GM19240 (cell line): ENCODE measurements at regions not wholly inside any gene's neighbourhood (a gene's known extent, or its start where the extent isn't known, plus 50 kb on each side); places are given as distances from the start of the nearest gene placed in this dataset.
"Not testable (repeated sequence)": the region's sequence is repeated elsewhere in the genome, so short reads cannot be mapped to it uniquely, and the experiment has no call there.

ENCODE experiments used
- DNase-seq: peaks from one replicate; pipeline ENCODE4 v3.0.0; 2011; ENCODE audit warnings: low spot score; ENCODE audit not compliant: insufficient read length

GRCh38 chr4:82192017-82192673 is 181.6 kb downstream of the HNRNPD start:
- no peak for DNase-seq

- no peak for DNase-seq
Measured at GRCh38 chr4:82181789-82182188, 192.0 kb downstream of the HNRNPD start.

GRCh38 chr4:82172186-82172585 is 201.6 kb downstream of the HNRNPD start:
- DNase-seq: no peak

- no peak for DNase-seq
Measured at GRCh38 chr4:82171531-82172155, 202.1 kb downstream of the HNRNPD start.

GRCh38 chr4:82149750-82150149 is 224.0 kb downstream of the HNRNPD start:
- DNase-seq: no peak

- no peak for DNase-seq
Measured at GRCh38 chr4:82145850-82146249, 227.9 kb downstream of the HNRNPD start.

- DNase-seq: no peak
Measured at GRCh38 chr4:82140422-82140821, 233.4 kb downstream of the HNRNPD start.

GRCh38 chr4:82139287-82139686 is 234.5 kb downstream of the HNRNPD start:
- DNase-seq: no peak

- no peak for DNase-seq
Measured at GRCh38 chr4:82138374-82138773, 235.4 kb downstream of the HNRNPD start.

GRCh38 chr4:82136161-82136801 is 237.5 kb downstream of the HNRNPD start:
- DNase-seq: no peak

GRCh38 chr4:82128355-82128754 is 245.4 kb downstream of the HNRNPD start:
- DNase-seq: no peak

- no peak for DNase-seq
Measured at GRCh38 chr4:82126512-82127040, 247.2 kb downstream of the HNRNPD start.

GRCh38 chr4:82125787-82126297 is 247.9 kb downstream of the HNRNPD start:
- DNase-seq: no peak

- DNase-seq: no peak
Measured at GRCh38 chr4:82124932-82125786, 248.6 kb downstream of the HNRNPD start.

GRCh38 chr4:82124365-82124764 is 249.4 kb downstream of the HNRNPD start:
- DNase-seq: no peak

- DNase-seq: no peak
Measured at GRCh38 chr4:82123934-82124333, 249.9 kb downstream of the HNRNPD start.

GRCh38 chr4:82115183-82115582 is 258.6 kb downstream of the HNRNPD start:
- not testable (repeated sequence) for DNase-seq

GRCh38 chr4:82108506-82108905 is 265.3 kb downstream of the HNRNPD start:
- DNase-seq: no peak

- DNase-seq: no peak
Measured at GRCh38 chr4:82104578-82104977, 269.2 kb downstream of the HNRNPD start.

GRCh38 chr4:82099928-82100579 is 273.7 kb downstream of the HNRNPD start:
- no peak for DNase-seq

- no peak for DNase-seq
Measured at GRCh38 chr4:82097504-82097903, 276.3 kb downstream of the HNRNPD start.
